H54 (cell line): ENCODE measurements at regions not wholly inside any gene's neighbourhood (a gene's known extent, or its start where the extent isn't known, plus 50 kb on each side); places are given as distances from the start of the nearest gene placed in this dataset.

Experiments
- DNase-seq: peaks from one replicate; pipeline ENCODE4 v3.0.0; 2011; ENCODE audit warnings: low spot score, mixed read lengths; ENCODE audit not compliant: insufficient read length
- FAIRE-seq: peaks from 3 replicates; lab custom pipeline; 2011; peaks lifted over from hg19 to GRCh38; lab: Jason Lieb, UNC
- POLR2A ChIP-seq: IDR thresholded peaks from 2 replicates; pipeline ENCODE4 v1.6.1; 2011; ENCODE audit warnings: low read depth, mild to moderate bottlenecking, low read length

DNA sequence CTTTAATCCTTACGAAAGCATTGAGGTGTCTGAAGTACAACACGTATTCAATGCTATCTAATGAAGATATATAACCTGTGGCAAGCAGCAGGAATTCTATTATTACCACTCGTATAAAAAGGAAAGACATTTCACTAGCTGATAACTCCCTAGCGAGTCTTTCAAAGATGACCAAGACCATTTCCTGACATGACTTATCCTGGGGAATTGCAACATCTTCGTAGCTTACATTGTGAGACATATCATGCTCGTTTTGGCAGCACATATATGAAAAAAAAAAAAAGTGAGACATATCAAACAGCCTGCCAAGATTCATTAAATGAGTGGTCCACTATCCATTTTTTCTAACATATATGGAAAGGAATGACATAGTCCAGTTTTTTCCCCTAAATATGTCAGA is 337.0 kb downstream of the FSCB start:
- TF ChIP-seq POLR2A: no peak
- no peak for FAIRE-seq
- DNase-seq: no peak

DNA sequence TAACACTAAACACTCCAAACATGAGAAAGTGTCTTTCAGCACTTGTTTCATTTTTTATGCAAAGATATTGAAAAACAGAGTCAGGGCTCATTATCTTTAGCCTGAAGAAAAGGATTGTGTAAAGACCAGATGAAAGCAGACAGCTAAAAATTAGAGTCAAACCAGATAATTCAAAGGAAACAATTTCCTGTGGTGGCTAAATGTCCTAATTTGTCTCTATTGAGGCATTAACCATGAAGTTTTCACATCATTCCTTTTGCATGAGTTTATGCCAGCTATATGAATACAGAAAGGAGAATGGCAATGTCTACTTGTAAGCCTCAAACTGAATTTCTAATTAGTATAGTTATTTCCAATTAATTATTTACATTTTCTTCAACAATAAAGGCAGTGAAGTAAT is 338.5 kb downstream of the FSCB start:
- DNase-seq: no peak
- FAIRE-seq: no peak
- no peak for TF ChIP-seq POLR2A

DNA sequence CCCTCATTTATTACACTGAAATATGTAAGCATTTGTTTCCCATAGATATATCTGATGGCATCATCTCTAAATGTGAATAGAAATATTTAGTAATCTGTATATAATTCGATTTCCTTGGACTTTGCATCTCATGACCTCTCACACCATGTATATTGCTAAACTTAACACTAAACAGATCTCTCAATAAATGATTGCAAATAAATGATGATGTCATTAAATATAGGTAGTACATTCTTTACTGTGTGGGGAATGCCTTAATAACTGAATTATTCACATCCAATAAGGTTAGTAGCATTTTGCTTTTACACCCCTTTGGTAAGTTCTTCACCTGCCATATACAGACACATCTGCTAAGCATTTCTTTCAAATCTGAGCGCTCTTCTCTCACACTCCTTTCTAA is 340.5 kb downstream of the FSCB start:
- TF ChIP-seq POLR2A: no peak
- DNase-seq (no peak), FAIRE-seq (no peak)

DNA sequence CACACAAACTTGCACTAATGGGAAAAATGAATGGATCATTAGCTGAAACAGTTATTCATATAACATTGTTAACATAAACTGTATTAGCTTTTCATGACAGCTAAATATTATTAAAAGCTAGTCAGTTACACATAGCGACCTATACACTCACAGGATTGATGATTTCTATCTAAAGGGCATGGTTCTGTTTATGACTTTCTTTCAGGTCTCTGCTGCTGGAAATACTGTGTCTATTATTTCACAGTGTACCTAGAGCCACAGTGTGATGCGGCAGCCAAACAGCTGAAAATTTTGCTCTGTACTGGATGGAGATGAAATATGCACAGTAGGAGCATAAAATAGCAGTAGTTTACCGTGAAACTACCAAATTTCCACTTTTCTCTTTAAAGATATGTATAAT is 341.1 kb downstream of the FSCB start:
- no peak for TF ChIP-seq POLR2A
- FAIRE-seq: no peak
- no peak for DNase-seq

DNA sequence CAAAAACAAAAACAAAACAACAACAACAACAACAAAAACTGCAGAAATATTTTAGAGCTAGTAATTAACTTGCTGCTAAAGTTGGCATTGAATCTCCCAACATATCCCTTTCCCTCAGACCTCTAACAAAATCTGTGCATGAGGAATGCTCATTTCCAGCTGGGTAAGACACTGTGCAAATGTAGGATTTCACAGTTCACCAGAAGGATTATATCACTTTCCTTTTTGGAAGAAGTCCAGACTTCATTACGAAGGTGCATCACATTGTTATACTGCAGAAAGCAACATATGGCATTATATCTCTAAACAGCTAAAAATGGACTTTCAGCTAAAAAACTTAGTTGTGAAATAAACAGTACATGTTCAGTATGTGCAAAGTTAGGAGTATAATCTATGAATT is 341.8 kb downstream of the FSCB start:
- no peak for TF ChIP-seq POLR2A
- FAIRE-seq (no peak), DNase-seq (no peak)

DNA sequence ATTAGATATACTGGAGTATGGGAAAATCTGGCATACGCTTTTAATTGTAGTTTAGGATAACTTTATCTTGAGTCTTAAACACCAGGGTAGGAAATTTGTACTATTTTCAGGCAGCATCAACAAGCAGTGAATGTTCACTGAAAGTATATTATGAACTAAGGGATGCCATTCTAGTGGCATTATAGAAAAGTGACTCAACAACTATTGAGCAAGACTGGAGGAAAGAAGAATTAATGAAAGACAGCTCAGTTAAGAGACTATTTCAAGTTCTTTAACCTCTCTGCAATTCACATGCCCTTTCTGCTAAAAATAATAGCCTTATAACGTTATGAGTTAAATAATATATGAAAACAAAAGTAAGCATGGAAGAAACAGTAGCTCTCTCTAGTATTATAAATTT is 343.1 kb downstream of the FSCB start:
- DNase-seq (no peak), FAIRE-seq (no peak)
- TF ChIP-seq POLR2A: no peak

DNA sequence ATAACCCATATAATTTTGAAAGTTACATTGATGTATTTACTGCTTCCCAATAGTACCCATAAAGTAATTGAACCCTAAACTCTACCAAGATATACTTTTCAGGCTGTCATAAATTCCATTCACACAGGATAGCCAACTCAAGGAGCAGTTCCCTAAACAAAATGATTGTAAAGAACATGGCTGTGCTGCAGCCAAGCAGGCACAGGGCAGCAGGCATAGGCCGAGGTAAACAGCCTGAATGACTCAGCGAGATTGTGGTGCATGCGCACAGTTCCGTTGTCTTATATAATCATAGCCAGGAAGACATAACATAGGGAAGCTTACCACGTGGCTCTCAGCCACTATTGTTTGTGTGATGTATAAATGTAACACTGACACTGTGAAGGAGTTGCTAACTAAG is 344.9 kb downstream of the FSCB start:
- no peak for DNase-seq
- TF ChIP-seq POLR2A: no peak

DNA sequence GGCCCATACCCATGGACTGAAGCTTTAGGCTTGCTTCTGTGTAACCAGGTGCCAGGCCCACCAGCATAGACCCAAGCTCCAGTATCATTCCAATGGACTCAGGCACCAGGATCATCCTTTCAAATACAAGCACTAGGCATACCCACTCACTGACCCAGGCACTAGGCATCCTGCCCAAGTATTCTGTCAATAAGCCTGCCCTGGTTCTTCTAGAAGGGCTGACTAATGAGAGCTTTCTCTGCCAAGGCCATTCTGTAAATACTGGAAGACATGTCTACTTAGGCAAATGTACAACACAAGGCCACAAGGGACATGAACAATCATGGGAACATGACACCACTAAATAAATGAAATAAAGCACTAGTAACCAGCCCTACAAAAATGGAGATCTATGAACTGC is 352.2 kb downstream of the FSCB start:
- DNase-seq (no peak), FAIRE-seq (no peak)
- TF ChIP-seq POLR2A: no peak

More for the DNA sequence above, 344.9 kb downstream of the FSCB start:
- no peak for FAIRE-seq

DNA sequence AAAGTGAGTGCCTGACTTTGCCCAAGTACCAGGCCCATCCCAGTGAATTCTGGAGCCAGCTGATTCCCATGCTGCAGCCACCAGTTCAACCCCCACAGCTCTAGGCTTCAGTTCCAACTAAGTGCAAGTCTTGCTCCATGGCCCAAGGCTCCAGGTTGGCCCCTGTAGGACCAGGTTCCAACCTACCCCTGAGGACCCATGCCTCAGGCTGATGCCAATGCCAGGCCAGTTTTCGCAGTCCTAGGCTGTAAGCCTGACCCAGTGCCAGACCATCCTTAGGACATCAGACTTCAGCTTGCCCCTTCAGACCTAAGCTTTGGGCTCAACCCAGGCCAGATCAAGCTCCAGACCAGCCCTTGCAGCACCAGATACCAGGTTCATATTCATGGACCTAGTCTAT is 352.6 kb downstream of the FSCB start:
- FAIRE-seq (no peak), DNase-seq (no peak)
- no peak for TF ChIP-seq POLR2A

DNA sequence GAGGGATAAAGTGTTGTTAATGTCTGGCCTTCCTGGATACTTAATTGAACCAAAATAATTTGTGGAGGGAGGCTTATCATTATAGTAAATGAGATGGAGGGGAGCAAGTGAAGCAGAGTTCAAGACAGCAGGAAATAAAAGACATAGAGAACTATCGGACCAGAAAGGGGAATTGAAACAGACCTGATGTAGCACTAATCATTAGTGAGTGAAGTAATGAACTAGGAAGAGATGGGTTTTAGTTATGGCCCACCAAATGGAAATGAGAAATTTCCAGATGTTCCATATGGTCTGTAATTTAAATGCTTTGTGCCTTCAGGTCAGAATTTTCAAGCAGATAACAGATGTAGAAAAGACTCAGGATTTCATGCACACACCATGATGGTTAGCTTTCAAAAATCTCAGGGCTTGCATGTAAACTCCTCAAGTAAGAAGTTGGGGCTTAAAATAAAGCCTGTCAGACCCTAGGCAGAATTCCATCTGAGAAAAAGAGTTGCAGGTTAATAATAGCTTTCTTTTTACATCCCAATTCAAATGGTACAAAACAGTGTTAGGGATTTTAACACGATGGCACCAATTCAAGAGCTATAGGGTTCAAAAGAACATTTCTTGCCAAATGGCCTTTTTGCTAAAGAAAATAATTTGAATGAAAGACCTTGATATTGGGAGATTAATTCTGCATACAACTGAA is 355.8 kb downstream of the FSCB start:
- DNase-seq (no peak), FAIRE-seq (no peak)
- no peak for TF ChIP-seq POLR2A

DNA sequence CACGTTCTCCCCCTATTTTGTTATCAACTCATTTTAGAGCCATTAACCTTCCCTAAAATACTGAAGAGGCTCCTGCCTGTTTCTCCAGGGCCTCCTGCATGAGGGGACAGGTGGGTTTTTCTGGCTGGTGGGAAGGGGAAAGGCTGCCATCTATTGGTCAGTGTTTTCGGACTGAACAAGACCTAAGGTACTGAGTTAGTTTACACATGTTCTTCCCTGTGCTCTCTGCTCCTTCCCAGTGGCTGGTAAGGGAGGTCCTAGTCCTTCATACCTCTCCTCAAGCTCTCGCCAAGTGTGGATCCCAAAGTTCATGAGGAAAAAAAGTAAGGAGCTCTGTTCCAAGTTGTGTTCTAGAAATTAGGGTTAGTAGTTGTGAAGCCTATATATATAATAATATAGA is 357.5 kb downstream of the FSCB start:
- no peak for TF ChIP-seq POLR2A
- no peak for DNase-seq
- FAIRE-seq: no peak

DNA sequence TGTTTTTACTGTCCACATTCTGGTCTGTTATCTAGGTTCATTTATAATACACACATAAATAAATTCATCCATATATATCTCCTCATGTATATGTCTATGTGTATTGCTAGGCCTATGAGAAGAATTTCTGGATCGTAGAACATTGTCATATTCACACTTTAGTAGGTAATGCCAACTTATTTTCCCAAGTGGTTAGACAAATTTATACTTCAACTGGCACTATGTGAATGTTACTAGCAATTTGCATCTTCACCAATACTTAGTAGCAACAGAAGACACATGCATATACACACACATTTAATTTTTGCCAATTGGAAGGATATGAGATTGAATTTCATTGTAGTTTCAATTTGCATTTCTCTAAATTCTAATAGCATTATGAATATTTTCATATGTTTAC is 365.1 kb downstream of the FSCB start:
- DNase-seq (no peak), FAIRE-seq (no peak)
- TF ChIP-seq POLR2A: no peak

DNA sequence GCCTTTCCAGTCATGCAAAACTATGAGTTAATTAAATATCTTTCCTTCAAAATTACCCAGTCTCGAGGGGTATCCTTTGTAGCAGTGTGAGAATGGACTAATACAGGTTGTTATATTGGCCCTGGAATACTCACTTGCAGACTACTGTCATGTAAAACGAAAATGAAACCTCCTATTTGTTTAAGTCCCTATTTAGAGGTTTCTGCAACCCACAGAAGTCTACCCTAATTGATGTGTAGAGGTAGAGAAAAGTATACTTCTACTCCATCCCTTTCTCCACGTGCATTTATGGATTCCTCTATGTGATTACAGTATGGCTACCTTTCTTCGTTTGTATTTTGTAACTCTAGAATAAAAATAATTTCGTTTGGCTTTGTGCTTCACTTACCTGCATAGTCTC is 371.1 kb downstream of the FSCB start:
- TF ChIP-seq POLR2A: no peak
- no peak for FAIRE-seq
- DNase-seq: no peak

DNA sequence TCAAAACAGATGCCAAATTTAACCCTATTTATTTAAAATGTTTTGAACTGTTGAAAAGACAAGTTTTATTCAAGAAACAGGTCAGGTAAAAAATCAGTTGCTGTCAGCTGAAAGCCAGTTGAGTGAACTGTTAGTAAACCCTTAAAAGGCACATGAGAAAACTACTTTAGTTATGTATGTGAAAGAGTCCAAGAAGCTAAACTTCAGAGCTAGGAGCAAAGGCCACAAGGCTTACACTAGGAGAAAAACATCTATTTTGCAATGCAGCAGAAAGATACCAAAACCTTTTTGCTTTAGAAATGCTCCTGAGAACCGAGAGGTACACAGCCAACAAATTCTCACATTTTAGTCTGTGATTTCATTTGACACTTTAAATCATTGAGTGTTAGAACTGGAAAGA is 375.2 kb downstream of the FSCB start:
- no peak for DNase-seq
- FAIRE-seq: no peak
- no peak for TF ChIP-seq POLR2A
